Hematopoietic multipotent progenitor cell treated with erythropoietin and hydrocortisone succinate and interleukin-3 and kit ligand, for 15 days (in vitro differentiated cells): ENCODE measurements at regions not wholly inside any gene's neighbourhood (a gene's known extent, or its start where the extent isn't known, plus 50 kb on each side); places are given as distances from the start of the nearest gene placed in this dataset.
"Not testable (repeated sequence)": the region's sequence is repeated elsewhere in the genome, so short reads cannot be mapped to it uniquely, and the experiment has no call there.

Source experiments
- DNase-seq: peaks from one replicate; pipeline ENCODE4 v3.0.0-alpha.2; 2015; ENCODE audit warnings: low spot score

GRCh38 chr14:43698561-43699284 is 808.4 kb downstream of the FSCB start:
- not testable (repeated sequence) for DNase-seq

DNA sequence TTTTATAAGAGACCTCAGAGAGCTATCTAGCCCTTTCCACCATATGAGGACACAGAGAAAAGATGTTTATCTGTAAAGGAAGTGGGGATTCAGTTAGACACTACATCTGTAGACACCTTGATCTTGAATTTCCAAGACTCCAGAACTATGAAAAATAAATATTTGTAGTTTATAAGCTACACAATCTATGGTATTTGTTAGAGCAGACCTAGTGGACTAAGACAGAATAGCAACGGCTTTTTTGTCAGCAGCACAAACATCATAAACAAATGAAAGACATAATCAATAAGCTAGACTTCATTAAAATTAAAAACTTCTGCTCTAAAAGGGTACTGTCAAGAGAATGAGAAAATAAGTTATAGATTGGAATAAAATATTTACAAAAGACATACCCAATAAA is 810.1 kb downstream of the FSCB start:
- DNase-seq = no peak

DNA sequence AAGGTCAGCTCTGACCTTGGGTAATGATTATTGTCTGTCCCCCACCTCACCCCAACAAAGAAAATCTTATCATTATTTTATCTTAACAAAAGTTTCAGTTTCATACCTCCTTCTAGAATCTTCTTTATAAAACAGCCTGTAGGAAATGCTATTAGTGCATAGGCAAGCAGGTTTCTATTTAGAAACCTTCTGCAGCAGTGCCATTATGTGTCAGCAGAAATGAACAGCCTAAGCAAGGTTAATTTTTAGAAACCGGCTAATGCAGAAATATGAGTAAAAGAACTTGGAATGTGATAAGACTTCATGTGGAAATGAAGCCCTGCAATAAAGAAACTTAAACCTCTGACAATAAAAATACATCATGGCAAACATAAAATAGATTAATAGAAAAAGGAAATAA is 814.4 kb downstream of the FSCB start:
- no peak for DNase-seq

- no peak for DNase-seq
Measured at GRCh38 chr14:43687921-43688320, 819.2 kb downstream of the FSCB start.

DNA sequence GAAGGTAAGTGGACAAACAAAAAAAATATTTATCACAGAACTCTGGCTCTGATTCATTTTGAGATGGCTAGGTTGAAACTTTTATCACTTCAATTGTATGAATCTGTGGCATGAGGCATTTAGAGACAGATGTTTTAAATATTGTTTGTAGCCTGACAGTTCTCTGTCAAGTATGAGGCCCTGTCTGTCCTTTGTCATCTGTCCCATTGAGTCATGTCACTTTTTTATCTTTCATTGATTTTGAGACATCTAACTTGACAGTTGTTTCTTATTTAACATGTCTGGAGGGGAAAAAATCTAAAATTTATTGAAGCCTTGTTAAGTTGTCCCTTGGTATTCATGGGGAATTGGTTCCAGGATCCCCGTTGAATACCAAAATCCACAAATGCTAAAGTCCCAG is 829.5 kb downstream of the FSCB start:
- no peak for DNase-seq

GRCh38 chr14:43674273-43674672 is 832.8 kb downstream of the FSCB start:
- DNase-seq = no peak

DNA sequence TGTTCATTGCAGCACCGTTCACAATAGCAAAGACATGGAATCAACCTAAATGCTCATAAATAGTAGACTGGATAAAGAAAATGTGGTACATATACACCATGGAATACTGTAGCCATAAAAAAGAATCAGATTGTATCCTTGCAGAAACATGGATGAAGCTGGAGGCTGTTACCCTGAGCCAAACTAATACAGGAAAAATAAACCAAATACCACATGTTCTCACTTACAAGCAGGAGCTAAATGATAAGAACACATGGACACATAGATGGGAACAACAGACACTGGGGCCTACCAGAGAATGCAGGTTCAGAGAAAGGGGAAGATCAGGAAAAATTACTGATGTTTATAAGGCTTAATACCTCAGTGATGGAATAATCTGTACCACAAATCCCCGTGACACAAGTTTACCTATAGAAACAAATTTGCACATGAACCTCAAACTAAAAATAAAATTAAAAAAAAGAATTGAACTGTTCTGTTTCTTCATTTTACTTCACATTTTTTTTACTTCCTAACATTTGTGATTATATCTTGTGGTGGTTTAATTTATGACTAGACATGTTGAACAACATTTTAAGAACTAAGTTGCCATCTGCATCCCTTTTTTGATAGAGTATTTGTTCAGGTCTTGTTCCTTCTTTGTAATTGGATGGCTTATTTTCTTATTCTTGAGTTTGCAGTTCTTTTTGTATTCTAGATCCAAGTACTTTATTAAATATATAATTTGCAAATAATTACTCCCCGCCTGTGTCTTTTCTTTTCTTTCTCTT is 835.2 kb downstream of the FSCB start:
- DNase-seq = no peak

DNA sequence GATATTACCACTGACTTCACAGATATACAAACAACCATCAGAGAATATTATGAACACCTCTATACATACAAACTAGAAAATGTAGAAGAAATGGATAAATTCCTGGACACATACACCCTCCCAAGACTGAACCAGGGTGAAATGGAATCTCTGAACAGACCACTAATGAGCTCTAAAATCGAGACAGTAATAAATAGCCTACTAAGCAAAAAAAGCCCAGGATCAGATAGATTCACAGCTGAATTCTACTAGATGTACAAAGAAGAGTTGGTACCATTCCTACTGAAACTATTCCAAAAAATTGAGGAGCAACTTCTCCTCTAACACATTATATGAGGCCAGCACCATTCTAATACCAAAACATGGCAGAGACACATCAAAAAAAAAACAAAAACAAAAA is 837.7 kb downstream of the FSCB start:
- DNase-seq = no peak

DNA sequence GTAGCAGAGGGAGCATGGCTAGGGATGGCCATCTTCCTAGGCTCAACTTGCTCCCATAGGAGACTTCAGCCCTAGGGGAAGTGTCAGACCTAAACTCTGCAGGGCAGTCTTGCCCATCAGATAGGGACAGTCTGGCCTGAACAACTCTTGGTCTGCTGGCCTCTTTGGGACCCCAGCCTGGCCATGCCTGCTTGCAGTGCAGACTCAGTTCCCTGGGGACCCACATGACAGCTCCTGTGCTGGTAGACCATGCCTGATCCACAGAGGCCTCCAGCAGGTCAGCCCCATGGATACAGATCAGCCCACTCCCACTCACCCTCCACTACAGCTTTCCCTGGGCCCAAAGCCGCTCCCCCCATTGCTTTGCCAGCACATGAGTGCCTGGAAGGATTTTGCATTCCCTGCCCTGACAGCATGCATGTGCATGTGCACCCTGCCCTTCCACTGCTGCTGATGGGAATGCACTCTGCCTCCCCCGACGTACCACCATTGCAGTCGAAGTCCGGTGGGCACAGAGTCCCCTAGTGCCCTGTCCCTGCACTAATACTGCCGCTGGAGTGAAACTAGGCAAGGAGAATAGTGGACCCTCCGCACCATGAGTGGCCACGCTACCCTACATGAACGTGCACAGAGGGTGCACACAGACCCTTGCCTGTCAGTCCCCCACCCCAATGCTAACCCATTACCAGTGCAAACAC is 841.4 kb downstream of the FSCB start:
- DNase-seq = no peak

- DNase-seq = not testable (repeated sequence)
Measured at GRCh38 chr14:43655194-43655593, 851.9 kb downstream of the FSCB start.

- DNase-seq = no peak
Measured at GRCh38 chr14:43651896-43652295, 855.2 kb downstream of the FSCB start.

DNA sequence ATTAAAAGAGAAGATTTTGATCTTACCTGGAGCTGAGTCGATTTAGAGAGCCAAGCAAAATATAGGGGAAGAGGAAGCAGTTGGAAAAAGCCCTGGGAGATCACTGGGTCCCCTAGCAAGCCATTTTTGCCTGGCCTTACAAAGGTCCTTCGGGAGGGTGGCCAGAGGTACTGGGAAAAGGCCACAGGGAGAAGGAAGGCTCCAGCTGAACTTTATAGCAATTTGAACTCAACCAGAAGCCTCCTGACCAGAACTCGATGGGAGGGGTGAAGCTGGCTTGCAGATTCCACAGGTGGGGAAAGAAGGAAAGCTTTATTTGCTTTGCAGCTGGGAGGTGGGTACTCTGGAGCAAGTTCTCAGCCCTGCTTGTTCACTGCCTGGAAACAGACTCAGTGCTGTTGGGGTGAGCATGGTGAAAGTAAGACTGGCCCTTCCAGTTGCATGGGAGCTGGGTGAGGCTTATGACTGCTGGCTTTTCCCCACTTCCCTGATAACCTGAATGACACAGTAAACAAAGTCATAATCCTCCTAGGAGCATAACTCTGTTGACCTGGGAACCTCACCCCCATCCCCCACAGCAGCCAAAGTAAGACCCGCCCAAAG is 855.8 kb downstream of the FSCB start:
- DNase-seq = no peak

- DNase-seq = no peak
Measured at GRCh38 chr14:43649508-43649907, 857.6 kb downstream of the FSCB start.

- no peak for DNase-seq
Measured at GRCh38 chr14:43647302-43647701, 859.8 kb downstream of the FSCB start.

DNA sequence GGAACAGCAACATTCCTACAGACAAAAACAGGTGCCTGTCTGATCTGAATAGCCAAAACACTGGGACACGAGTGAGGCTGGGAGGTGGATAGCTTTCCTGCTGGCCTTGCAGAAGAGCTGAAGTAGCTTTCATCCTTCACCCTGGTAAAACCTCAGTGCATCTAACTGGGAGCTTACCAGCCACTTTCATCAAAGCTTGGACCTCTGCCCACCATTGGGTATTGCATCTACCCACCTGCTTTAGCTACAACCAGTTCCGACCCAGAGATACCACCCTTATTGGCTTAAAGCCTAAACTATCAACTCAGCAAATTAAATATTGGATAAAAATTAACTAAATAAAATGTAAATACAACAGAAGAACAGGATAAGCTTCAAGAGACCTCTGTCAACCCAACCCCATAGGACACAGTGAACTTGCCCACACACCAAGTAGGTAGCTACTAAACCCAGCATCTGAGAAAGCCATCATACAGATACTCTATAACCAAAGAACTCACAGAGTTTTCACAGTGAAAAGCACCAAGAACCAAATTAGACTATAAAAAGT is 866.3 kb downstream of the FSCB start:
- DNase-seq = no peak

GRCh38 chr14:43625294-43625693 is 881.8 kb downstream of the FSCB start:
- DNase-seq = no peak

DNA sequence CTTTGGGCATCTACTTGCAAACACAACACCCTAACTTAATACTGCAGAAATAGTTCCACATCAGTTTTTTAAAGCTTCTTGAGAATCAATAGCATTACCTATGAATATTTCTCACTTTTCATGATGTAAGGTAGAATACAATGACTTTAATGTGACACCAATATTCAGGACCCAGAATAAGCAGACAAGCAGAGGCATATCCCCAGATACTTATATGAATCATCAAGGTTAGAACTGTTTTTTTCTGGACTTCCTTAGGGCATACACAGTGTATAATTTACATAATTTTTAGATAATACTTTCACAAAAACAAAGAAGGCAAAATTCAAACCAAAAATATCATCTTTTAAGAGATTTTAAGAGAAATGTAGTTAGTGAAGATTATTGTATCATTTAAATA is 885.8 kb downstream of the FSCB start:
- no peak for DNase-seq

- DNase-seq = no peak
Measured at GRCh38 chr14:43595096-43595772, 911.8 kb downstream of the FSCB start.

- DNase-seq = no peak
Measured at GRCh38 chr14:43591776-43592175, 915.3 kb downstream of the FSCB start.

DNA sequence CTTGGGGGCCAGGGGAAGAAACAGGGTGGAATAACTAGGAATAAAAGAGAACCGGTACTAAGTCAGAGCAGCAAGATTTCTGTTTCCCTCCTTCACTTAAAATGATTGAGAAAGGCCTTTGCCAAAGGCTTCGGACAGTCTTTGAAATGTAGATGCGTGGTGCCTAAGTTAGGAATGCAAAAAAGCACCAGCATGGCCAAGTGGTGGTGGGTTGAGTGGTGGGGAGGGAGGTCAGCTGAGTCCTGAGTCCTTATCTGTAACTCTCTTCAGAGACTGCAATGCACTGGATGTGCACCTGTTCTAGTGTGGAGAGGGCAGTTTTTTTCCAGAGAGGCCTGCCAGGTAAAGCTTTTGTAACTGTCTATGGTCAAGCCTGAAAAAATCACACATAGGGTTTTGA is 919.9 kb downstream of the FSCB start:
- DNase-seq = no peak

DNA sequence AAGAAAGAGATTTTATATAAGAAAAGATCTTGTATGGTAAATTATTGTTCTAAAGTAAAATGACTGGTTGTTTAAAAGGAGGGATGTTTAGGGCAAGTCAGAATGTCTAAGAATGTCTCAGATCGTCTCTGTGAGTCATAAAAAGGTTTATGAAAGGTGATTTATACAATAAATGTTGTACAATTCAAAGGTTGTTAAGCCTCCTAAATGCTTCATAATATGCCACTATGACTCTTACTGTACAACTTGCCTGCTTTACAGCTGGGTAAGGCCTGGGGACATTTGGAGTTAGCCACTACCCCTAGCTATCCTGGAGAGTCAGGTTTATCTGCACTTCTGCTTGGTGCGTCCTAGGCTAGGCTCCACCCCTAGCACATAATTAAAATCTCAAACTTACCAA is 927.4 kb downstream of the FSCB start:
- DNase-seq = no peak

GRCh38 chr14:43568022-43568421 is 939.1 kb downstream of the FSCB start:
- DNase-seq = no peak
